SK-N-SH (cell line): ENCODE measurements at regions not wholly inside any gene's neighbourhood (a gene's known extent, or its start where the extent isn't known, plus 50 kb on each side); places are given as distances from the start of the nearest gene placed in this dataset.

Source experiments
- CTCF ChIA-PET: fragments of 300-600, 350-600 bp; formaldehyde crosslinking; extraction: SDS; loops from one replicate; lab custom pipeline; 2021; lab: Yijun Ruan, JAX
- POLR2A ChIA-PET: fragments of 350-600 bp; sonication (Branson Sonifier 250); formaldehyde crosslinking; extraction: SDS; loops from one replicate; lab custom pipeline; 2020; ENCODE audit warnings: antibody characterized with exemption, inconsistent platforms; lab: Yijun Ruan, JAX
- DNase-seq: peaks from one replicate; pipeline ENCODE4 v3.0.0; 2012
- H2AFZ ChIP-seq: fragments of 200-600 bp; sonication (generic); 2 replicates; pipeline ENCODE4 v1.8.1; 2016; ENCODE audit warnings: antibody characterized with exemption, mild to moderate bottlenecking, low read depth
- H3F3A ChIP-seq: fragments of 200-600 bp; sonication (generic); replicated peaks from 2 replicates; pipeline ENCODE3; 2016; ENCODE audit warnings: antibody characterized with exemption, mild to moderate bottlenecking; ENCODE audit not compliant: insufficient read depth
- H3K27ac ChIP-seq, 2 experiments: fragments of 200-500 bp in 1 of 2; fragments of 200-600 bp in 1 of 2; sonication (Bioruptor generic) in 1 of 2; sonication (generic), shearing (Covaris generic) in 1 of 2; 2 replicates each; pipeline versions ENCODE4 v1.5.1 to v1.6.1; 2014 to 2016; ENCODE audit warnings: low read depth in 2 of 2, inconsistent platforms in 1 of 2, low read length in 1 of 2, mild to moderate bottlenecking in 1 of 2, mixed read lengths in 1 of 2
- H3K27me3 ChIP-seq: fragments of 200-600 bp; sonication (generic), shearing (Covaris generic); 2 replicates; pipeline ENCODE4 v1.6.1; 2016; ENCODE audit warnings: mixed run types; ENCODE audit not compliant: insufficient read depth
- H3K36me3 ChIP-seq, 2 experiments: fragments of 200-500 bp in 1 of 2; fragments of 200-600 bp in 1 of 2; sonication (Bioruptor generic) in 1 of 2; sonication (generic) in 1 of 2; replicated peaks in 1 of 2; 2 replicates each; pipeline versions ENCODE3 to v1.5.1; 2014 to 2016; ENCODE audit warnings: low read length in 1 of 2, mild to moderate bottlenecking in 1 of 2; ENCODE audit not compliant: insufficient read depth in 2 of 2, control insufficient read depth in 1 of 2
- H3K4me1 ChIP-seq, 2 experiments: fragments of 200-500 bp in 1 of 2; fragments of 200-600 bp in 1 of 2; sonication (Bioruptor generic) in 1 of 2; sonication (generic), shearing (Covaris generic) in 1 of 2; 2 replicates each; pipeline versions ENCODE4 v1.5.1 to v1.6.1; 2014 to 2016; ENCODE audit warnings: low read depth in 1 of 2, low read length in 1 of 2, mixed run types in 1 of 2; ENCODE audit not compliant: insufficient read depth in 2 of 2, control insufficient read depth in 1 of 2
- H3K4me2 ChIP-seq: fragments of 200-600 bp; sonication (generic), shearing (Covaris generic); 2 replicates; pipeline ENCODE4 v1.6.1; 2017; ENCODE audit warnings: mixed run types
- H3K4me3 ChIP-seq, 2 experiments: fragments of 200-500 bp in 1 of 2; fragments of 200-600 bp in 1 of 2; sonication (Bioruptor generic) in 1 of 2; sonication (generic), shearing (Covaris generic) in 1 of 2; 2 replicates each; pipeline versions ENCODE4 v1.5.1 to v1.8.1; 2014 to 2016; ENCODE audit warnings: low read depth in 2 of 2, inconsistent platforms in 1 of 2, low read length in 1 of 2, mild to moderate bottlenecking in 1 of 2, mixed read lengths in 1 of 2, moderate library complexity in 1 of 2
- H3K79me2 ChIP-seq: fragments of 200-600 bp; sonication (generic); 2 replicates; pipeline ENCODE4 v1.8.1; 2017; ENCODE audit warnings: mild to moderate bottlenecking; ENCODE audit not compliant: insufficient read depth
- H3K9ac ChIP-seq: fragments of 200-600 bp; sonication (generic); 2 replicates; pipeline ENCODE4 v1.6.1; 2017; ENCODE audit warnings: mixed run types
- H3K9me2 ChIP-seq: fragments of 200-600 bp; sonication (generic); 2 replicates; pipeline ENCODE4 v1.6.1; 2017; ENCODE audit warnings: mixed run types
- H3K9me3 ChIP-seq: fragments of 200-600 bp; sonication (generic); 2 replicates; pipeline ENCODE4 v1.6.1; 2017; ENCODE audit warnings: mixed run types, mild to moderate bottlenecking, moderate library complexity
- H4K20me1 ChIP-seq: fragments of 200-600 bp; sonication (generic); 2 replicates; pipeline ENCODE4 v1.6.1; 2017; ENCODE audit warnings: mild to moderate bottlenecking, mixed run types; ENCODE audit not compliant: insufficient read depth
- EP300 ChIP-seq, 2 experiments: IDR thresholded peaks; 2 replicates each; pipeline versions ENCODE4 v1.4.0 to v1.6.1; 2012; ENCODE audit warnings: borderline replicate concordance in 1 of 2, low read depth in 1 of 2, low read length in 1 of 2
- EZH2phosphoT487 ChIP-seq: fragments of 200-600 bp; sonication (generic); IDR thresholded peaks from 2 replicates; pipeline ENCODE4 v1.6.1; 2017; ENCODE audit warnings: low read depth, mixed run types, mild to moderate bottlenecking, antibody characterized with exemption, moderate library complexity, borderline replicate concordance
- FOSL2 ChIP-seq: IDR thresholded peaks from 2 replicates; pipeline ENCODE4 v1.4.0; 2012; ENCODE audit warnings: low read depth, mild to moderate bottlenecking, moderate library complexity, borderline replicate concordance
- FOXJ3 ChIP-seq: sonication (generic); formaldehyde crosslinking; IDR thresholded peaks from 2 replicates; pipeline ENCODE4 v1.5.1; 2020; ENCODE audit warnings: mild to moderate bottlenecking, missing genetic modification reagents
- JUND ChIP-seq: IDR thresholded peaks from 2 replicates; pipeline ENCODE4 v1.4.0; 2012
- NFIC ChIP-seq: IDR thresholded peaks from 2 replicates; pipeline ENCODE4 v1.4.0; 2012; ENCODE audit warnings: borderline replicate concordance
- NRF1 ChIP-seq: IDR thresholded peaks from 2 replicates; pipeline ENCODE4 v1.6.1; 2012; ENCODE audit warnings: low read depth, mild to moderate bottlenecking, low read length
- PBX3 ChIP-seq: IDR thresholded peaks from 2 replicates; pipeline ENCODE4; 2012
- POLR2AphosphoS5 ChIP-seq: IDR thresholded peaks from 2 replicates; pipeline ENCODE4 v1.6.1; 2012; ENCODE audit warnings: low read depth, low read length
- TCF12 ChIP-seq: IDR thresholded peaks from 2 replicates; pipeline ENCODE4 v1.4.0; 2012
- TEAD4 ChIP-seq: IDR thresholded peaks from 2 replicates; pipeline ENCODE4 v1.4.0; 2012; ENCODE audit warnings: mild to moderate bottlenecking, borderline replicate concordance; ENCODE audit not compliant: insufficient read depth
- USF1 ChIP-seq: IDR thresholded peaks from 2 replicates; pipeline ENCODE4 v1.4.0; 2012; ENCODE audit warnings: low read depth, borderline replicate concordance
- YY1 ChIP-seq: IDR thresholded peaks from 2 replicates; pipeline ENCODE4 v1.4.0; 2012; ENCODE audit warnings: low read depth, mild to moderate bottlenecking
- WGBS: methylation state at CpG from one replicate; pipeline ENCODE4 v1.1.6; 2017; ENCODE audit warnings: low lambda C conversion rate; 5-methylcytosine and 5-hydroxymethylcytosine counted together
- TF ChIP-seq, protein P1 (sequence below): IDR thresholded peaks from 2 replicates; pipeline ENCODE4 v1.4.0; 2012; ENCODE audit warnings: low read depth, borderline replicate concordance
- TF ChIP-seq, protein P2 (sequence below): fragments of 200-600 bp; sonication (generic); IDR thresholded peaks from 2 replicates; pipeline ENCODE4 v1.6.1; 2017; ENCODE audit warnings: antibody characterized with exemption, mild to moderate bottlenecking, moderate library complexity

DNA sequence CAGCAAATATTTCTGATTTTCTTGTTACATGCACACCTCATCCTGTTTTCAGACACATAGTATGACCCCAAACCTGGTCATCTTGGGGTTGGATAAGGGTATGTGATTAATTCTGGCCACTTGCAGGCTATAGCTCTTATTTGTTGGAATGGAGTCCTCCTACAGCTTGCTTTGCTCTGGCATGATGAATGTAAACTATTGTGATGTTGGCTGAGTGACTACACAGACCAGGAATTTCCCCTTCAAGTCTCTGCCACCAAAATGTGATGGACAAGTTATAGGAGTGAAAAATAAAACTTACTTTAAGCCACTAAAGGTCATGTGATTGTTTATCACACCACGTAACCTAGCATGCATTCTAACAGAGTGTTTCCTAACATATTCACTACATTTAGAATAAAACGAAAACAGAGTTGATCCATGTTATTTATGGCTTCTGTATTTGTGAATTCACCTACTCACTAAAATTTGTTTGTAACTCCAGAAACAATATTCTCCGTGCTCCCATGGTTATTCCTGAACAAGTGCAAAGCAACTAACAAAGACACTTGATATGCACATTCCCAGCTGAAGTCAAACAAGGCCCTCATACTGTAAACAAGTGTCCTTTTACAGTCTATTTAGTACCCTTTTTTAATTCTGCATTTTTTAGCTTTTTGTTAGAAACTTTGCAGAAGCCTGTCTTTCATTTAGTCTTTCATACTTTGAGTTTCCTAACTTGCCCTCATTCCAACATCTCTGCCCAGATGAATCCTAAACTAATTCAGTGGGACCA, 599.2 kb upstream of the PCDH15 start:
- 70% methylated on average over 3 of the region's 3 CpGs for WGBS
- Histone ChIP-seq H3K4me2 (no peak overlapping the region), H3F3A (peaks cover 3% of the 10 kb centered on the region), H3K27me3 (no peaks in the 10 kb centered on the region), H3K27ac (peak overlapping the region; percentile 46 to 58; a peak in 3 of 4 replicates), H2AFZ (peak overlapping the region; percentile 0; the same call in 1 of the 2 replicates), H3K79me2 (no peaks in the 10 kb centered on the region), H3K36me3 (no peaks in the 10 kb centered on the region), H3K9ac (no peak overlapping the region), H3K4me3 (no peak overlapping the region), H3K4me1 (no peaks in the 10 kb centered on the region; a peak in 1 of 4 replicates), H3K9me2 (no peaks in the 10 kb centered on the region), H4K20me1 (no peaks in the 10 kb centered on the region), H3K9me3 (no peaks in the 10 kb centered on the region)
- no peak for DNase-seq
- TF ChIP-seq NFIC (peak; percentile 40; the same call in 1 of the 2 replicates), FOSL2 (peak; percentile 67; the same call in 1 of the 2 replicates), USF1 (peak; percentile 38; the same call in 1 of the 2 replicates), NRF1 (no peak), POLR2AphosphoS5 (peak; percentile 40; the same call in 1 of the 2 replicates), TCF12 (peak; percentile 85), YY1 (no peak), FOXJ3 (CRISPR knock-in tag) (no peak), JUND (peak; percentile 68), TEAD4 (peak; percentile 53; the same call in 1 of the 2 replicates), EP300 (IDR thresholded peaks at IDR 0.05; ENCODE audit: borderline replicate concordance in 1 of 2, low read depth in 1 of 2, low read length in 1 of 2) (peak in 1 of 2 experiments; percentile 75; a peak in 2 of 4 replicates), EZH2phosphoT487 (no peak), PBX3 (peak; percentile 90)
- TF ChIP-seq, protein P1, sequence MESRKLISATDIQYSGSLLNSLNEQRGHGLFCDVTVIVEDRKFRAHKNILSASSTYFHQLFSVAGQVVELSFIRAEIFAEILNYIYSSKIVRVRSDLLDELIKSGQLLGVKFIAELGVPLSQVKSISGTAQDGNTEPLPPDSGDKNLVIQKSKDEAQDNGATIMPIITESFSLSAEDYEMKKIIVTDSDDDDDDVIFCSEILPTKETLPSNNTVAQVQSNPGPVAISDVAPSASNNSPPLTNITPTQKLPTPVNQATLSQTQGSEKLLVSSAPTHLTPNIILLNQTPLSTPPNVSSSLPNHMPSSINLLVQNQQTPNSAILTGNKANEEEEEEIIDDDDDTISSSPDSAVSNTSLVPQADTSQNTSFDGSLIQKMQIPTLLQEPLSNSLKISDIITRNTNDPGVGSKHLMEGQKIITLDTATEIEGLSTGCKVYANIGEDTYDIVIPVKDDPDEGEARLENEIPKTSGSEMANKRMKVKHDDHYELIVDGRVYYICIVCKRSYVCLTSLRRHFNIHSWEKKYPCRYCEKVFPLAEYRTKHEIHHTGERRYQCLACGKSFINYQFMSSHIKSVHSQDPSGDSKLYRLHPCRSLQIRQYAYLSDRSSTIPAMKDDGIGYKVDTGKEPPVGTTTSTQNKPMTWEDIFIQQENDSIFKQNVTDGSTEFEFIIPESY = no peak
- TF ChIP-seq, protein P2, sequence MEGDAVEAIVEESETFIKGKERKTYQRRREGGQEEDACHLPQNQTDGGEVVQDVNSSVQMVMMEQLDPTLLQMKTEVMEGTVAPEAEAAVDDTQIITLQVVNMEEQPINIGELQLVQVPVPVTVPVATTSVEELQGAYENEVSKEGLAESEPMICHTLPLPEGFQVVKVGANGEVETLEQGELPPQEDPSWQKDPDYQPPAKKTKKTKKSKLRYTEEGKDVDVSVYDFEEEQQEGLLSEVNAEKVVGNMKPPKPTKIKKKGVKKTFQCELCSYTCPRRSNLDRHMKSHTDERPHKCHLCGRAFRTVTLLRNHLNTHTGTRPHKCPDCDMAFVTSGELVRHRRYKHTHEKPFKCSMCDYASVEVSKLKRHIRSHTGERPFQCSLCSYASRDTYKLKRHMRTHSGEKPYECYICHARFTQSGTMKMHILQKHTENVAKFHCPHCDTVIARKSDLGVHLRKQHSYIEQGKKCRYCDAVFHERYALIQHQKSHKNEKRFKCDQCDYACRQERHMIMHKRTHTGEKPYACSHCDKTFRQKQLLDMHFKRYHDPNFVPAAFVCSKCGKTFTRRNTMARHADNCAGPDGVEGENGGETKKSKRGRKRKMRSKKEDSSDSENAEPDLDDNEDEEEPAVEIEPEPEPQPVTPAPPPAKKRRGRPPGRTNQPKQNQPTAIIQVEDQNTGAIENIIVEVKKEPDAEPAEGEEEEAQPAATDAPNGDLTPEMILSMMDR = no peak
- POLR2A ChIA-PET = no interaction called here
- CTCF ChIA-PET = interaction anchor here (1.4 to 3.7 kb wide), 4 partner anchors 9 to 308 kb away, joined by 3 to 17 read pairs (median 6); no protein-coding TSS in a partner anchor
